Brain pericyte (primary cell): ENCODE measurements at regions not wholly inside any gene's neighbourhood (a gene's known extent, or its start where the extent isn't known, plus 50 kb on each side); places are given as distances from the start of the nearest gene placed in this dataset.
A peak's percentile ranks its signal among the peaks of the same experiment; 100 is the strongest.

Source experiments
- DNase-seq: peaks from one replicate; pipeline ENCODE4 v3.0.0-alpha.2; 2012; ENCODE audit warnings: low read depth, low spot score

DNA sequence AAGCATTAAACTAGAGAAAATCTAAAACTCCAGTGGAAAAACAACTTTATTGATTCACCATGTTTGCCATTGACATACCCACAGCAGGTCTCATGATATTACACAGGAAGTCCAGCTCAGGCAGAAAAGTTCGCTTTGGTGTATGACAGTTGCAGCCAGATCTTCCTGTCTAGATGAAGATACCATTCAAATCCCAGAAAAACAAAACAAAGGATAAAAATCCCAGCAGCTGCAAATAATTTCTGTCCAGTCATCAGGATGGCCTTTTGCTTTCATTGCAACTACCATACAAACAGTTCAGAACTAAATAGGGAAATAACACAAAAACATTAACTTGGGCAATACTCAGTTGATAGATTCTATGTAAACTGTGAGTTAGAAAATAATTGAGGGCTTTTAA lies 136.0 kb upstream of the NREP start:
- DNase-seq, result no peak

DNA sequence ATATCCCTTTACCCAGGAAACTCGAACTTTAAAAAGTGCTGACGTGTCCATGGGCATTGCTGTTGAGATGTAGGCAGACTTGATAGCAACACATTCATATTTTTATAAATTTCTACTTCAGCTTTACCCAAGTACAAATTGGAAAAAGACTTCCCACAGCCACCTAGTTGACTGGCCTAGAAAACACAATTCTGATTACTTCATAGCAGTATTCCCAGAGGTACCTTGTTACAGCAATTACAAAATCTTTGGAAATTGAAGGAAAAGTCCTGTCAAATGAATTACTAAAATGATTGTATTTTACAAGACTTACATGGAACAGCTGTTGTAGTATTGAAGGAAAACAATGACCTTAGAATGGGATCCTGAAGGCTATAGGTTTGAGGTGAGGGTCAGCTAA lies 130.7 kb upstream of the NREP start:
- no peak for DNase-seq

DNA sequence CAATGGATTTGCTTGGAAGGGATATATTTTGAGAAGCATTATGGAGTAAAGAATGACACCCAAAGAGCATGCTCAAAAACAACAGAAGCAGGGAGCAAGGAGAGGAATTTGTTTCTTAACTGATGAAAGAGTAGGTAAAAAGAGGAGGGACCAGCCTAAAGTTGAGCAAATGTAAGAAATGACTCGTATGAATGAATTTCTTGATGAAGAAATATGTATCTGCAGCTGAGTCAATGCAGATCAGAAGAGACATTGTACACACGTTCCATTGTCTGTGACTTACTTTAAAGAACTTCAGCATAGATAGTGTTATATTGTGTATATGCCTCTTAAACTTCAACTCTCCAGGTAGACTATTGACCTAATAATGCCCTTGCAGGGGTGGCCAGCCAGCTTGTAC lies 112.7 kb upstream of the NREP start:
- no peak for DNase-seq

DNA sequence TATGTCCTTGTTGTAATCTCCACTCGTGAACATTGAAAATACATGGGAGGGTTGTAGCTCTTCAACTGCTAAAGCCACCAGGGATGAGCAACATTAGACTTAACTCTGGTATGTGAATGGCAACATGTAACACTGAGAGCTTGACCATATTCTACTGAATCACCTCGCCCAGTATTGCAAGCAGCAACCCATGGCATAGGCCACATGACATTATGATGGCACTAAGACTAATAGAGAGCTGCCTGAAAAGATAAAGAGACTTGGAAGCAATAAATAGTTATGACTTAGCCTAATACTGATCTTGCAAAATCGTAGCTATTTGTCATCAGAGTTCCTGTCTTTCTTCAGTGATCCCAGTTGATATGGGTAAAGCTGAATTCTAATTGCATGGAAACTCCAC lies 108.4 kb upstream of the NREP start:
- no peak for DNase-seq

DNA sequence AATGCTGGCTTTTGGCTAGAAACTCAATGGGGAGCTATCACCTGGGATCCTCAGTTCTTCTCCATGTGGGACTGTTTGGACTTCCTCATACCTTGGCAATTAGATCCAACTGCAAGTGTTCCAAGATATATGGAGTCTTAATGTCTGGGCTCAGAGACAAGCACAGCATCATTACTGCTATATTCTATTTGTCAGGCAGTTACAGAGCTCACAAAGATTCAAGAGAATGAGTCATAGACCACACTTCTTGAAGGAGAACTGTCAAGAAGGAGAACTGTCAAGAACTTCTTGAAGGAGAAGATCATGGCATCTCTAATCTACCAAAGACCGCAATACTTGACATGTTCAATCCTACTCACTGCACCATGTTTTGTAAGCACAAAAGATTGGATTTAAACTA lies 106.8 kb upstream of the NREP start:
- DNase-seq, result no peak

DNA sequence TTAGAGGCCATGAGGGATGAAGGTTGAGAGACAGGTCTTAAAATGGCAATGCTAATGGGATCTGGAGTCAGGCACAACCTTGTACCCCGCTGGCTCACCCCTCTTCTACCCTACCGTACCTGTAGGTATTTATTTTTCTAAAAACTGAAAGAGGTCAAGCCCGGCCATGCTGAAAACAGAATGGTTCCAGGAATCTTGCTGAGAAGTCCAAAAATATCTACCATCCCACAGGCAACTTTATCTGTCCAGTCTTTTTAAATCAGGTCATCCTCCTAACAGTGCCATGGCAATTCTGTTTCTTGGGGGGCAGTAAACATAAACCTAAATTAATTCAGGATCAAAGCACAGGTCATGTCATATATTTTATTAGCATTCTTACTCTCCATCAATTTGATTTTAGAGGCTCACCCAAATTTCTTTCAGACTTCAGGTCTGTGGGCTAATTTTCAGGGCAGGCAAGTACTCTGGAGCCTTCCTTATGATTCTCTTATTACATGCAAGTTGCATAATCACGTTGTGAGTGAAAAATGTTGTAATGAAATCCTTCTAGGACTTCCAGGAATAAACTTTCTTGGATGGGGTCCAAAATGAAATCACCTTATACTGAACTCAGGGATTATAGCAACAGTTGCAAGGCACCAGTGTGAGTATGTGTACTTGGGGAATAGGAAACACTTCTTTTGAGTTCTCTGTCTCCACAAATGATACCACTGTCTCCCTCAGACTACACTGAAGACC lies 102.7 kb upstream of the NREP start:
- peak; percentile 52 for DNase-seq

DNA sequence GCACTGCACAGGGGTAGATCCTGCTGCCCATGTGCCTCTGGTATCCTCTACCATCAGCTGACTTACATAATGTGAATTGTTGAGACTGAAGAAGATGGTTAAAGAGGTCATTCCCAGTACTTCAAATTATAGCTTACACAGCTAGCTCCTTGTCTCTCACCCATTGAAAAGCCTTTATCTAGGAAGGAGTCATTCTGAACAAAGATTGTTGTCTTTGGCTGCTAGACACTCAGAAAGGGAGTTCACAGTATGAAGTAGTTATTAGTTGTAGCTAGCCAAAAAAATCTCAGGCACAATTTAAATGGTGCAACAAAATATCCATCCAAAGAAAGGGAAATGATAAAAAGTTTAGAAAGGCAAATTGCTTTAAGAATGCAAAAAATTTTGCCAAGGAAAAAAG lies 102.0 kb upstream of the NREP start:
- peak; percentile 63 for DNase-seq

GRCh38 chr5:111857623-111858022 lies 100.6 kb upstream of the NREP start:
- no peak for DNase-seq

DNA sequence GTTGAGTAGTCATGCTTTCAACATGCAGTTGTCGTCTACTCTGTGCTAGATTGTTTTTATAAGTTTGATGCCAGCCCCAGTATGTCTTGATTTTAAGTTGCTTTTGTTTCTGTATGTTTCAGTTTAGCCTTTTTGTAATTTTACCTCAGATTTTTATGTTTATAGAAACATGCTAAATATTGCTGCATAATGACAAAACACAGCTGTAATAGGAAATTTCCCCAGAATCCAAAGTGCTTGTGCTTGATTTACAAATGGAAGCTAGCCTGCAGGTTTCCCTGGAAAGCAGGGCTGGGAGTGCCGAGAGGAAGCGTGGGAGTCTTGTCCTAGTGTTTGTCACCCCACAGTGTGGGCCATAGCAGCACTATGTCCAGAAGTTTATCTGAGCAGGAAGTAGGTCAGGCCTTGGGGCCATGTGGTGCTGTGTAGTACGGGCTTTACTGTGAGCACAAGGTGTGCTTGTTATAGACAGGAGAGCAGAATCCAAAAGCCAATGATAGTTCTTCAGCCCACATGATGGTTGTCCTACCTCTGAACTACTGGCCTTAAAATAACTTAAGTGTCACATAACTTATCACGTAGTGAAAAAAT lies 100.0 kb upstream of the NREP start:
- no peak for DNase-seq

GRCh38 chr5:111855356-111855755 lies 98.4 kb upstream of the NREP start:
- DNase-seq, result no peak

DNA sequence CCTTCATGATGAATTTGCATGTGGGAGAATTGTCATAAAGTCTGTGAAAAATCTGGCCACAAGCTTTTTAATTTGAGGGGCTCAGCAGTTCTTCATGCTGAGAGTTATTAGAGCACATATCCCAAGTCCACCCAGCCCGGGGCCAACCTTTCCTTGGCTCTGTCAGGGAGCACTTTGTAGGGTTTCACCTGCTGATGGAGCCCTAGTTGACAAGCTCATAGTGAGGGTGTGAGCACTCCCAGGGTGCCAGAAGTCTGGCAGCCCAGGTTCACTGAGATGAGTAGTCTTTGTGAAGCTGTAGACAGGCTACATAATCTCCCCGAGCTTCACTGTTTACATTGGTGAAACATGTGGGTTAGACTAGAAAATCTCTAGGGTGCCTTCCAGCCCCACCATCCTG lies 97.2 kb upstream of the NREP start:
- no peak for DNase-seq

- no peak for DNase-seq
Observed at GRCh38 chr5:111853748-111854147, 96.8 kb upstream of the NREP start.

DNA sequence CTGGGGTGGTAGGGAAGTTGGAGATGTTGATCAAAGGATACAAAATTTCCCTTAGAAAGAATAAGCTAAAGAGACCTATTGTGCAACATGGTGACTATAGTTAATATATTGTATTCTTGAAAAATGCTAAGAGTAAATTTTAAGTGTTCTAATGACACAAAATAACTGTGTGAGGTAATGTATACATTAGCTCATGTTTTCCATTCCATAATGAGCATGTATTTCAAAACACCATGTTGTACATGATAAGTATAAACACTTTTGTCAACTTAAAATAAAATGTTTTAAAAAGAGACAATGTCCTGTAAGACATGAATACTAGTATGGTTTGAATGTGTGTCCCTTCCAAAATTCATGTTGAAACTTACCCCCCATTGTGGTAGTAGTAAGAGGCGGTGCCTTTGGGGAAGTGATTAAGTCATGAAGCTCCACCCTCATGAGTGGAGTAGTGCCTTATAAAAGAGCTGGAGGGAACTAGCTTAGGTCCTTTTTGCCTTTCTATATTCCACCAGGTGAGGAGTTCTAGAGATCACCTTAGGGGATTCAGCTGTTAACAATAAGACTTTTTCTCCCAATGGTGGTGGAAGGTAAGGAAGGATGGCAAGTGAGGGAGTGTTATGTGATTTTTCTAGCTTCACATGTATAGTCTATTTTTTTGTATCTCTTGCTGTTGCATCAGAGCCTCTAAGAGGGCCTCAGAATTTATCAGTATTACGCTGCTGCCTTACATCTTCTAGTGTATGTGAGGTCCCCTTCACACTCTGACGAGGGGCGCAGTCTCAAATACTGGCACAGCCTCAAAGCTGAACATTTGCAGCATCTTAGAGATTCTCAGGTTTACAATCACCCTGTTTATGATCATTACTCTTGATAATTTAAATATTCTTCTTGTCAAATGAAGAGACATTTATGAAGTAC lies 94.9 kb upstream of the NREP start:
- DNase-seq, result no peak

- DNase-seq, result no peak
Observed at GRCh38 chr5:111848476-111848875, 91.5 kb upstream of the NREP start.

DNA sequence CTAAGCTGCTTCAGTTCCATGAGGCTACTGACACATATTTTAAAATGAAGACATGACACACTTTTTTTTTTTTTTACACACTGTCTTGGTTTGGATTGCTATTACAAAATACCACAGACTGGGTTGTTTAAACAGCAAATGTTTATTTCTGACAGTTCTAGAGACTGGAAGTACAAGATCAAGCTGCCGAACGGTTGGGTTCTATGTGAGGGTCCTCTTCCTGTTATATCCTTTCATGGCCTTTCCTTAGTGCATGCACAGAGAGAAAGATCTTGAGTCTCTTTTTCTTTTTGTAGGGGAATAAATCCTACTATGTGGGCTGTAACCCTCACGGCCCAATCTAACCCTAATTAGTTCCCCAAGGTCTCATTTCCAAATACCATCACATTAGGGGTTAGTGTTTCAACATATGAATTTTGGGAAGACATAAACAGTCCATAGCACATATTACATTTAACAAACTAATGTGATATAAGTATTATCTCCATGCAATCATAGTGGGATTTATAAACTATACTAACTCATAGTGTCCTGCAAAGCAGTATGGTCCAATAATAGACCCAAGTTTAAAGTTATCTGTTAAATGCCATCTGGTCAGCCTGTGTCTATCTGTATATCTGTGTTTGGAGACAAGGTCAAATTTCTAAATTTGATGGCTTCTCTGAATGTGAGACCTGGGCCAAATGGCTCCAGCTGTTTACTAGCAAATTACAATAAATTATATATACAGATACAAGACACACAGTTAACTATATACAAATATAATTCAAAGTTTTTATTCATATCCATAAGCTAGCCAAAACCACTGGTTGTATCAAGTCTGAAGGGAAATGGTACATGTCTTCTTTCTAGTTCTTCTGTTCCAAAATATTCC lies 90.3 kb upstream of the NREP start:
- no peak for DNase-seq

- no peak for DNase-seq
Observed at GRCh38 chr5:111840036-111840674, 83.2 kb upstream of the NREP start.

GRCh38 chr5:111839438-111839837 lies 82.4 kb upstream of the NREP start:
- no peak for DNase-seq

DNA sequence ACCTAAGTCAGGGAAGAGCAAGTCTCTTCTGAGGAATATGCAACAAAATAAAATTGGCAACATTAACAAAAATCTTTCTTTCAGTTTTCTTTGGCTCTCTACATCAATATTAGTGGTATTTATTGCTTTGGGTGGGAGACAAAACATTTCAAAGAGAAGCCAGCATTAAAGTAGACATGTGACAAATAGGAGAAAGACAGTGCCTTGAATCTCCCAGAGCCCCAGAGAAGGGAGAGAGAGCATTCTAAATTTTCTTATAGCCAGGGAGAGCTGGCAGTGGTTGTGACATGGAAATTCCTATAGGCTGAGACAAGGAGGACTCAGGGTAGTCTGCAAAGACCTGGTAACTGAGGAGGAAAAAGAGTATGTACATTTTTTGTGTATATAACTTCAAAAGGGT lies 79.4 kb upstream of the NREP start:
- DNase-seq, result no peak

DNA sequence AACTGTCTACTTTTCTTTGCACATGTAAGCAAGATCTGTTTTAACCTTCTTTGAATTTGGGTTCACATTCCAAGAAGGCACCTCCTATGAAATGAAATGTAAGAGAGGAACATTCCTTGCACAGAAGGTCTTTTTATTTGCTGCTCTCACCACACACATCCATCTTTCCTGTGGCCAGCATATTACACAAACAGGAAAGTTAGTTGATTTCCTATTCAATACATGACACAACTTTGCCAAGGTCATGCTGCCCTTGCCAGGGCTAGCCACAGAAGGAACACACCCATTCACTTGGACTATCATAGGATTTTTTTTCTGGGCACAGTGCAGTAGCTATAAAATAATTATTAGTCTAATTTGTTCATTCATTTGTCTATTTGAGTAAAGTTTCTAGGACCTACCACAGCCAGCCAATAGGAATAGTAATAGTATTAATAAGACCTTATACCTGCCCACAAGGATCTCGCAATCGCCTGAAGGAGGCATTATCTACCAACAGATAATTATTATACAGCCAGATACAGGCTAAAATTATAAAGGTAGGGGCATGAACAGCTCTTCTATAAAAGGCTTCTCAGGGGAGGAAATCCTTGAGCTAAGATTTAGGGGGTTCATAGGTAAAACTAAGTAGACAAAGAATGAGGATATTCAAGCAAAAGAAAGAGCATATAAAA lies 78.1 kb upstream of the NREP start:
- DNase-seq, result no peak

DNA sequence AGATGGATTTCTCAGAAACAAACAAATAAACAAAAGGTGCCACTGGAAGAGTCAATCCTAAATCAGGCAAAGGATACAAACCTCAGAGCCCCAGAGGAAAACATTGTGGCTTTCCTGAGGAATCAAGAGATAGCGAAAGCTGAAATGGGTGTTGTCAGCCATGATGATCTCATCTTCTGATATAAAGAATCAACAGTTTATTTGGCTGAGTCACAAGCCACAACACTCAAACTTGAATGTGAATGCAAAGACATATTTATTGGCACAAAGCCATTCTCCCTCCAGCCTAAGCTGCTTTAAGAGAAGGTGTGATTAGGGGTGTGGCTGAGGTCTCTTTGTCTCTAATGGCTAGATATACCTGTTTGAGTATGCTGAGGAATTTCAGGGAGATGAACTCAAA lies 73.3 kb upstream of the NREP start:
- DNase-seq, result no peak

GRCh38 chr5:111829701-111830100 lies 72.7 kb upstream of the NREP start:
- no peak for DNase-seq
